BLaER1 treated with 17β-estradiol and CSF1 and Interleukin-3, amounts not matched to agents 10 nM and 100 nM (cell line): ENCODE measurements at regions not wholly inside any gene's neighbourhood (a gene's known extent, or its start where the extent isn't known, plus 50 kb on each side); places are given as distances from the start of the nearest gene placed in this dataset.

ENCODE experiments used
- H3K27ac ChIP-seq, 11 experiments: shearing (Covaris generic); formaldehyde crosslinking; 2 replicates each; pipeline ENCODE4 v1.8.1; 2022
- H3K27me3 ChIP-seq, 11 experiments: shearing (Covaris generic); formaldehyde crosslinking; 2 replicates each; pipeline ENCODE4 v1.8.1; 2022
- H3K36me3 ChIP-seq, 11 experiments: shearing (Covaris generic); formaldehyde crosslinking; 2 replicates each; pipeline ENCODE4 v1.8.1; 2022
- H3K4me1 ChIP-seq, 10 experiments: shearing (Covaris generic); formaldehyde crosslinking; 2 replicates each; pipeline ENCODE4 v1.8.1; 2022
- H3K4me2 ChIP-seq, 11 experiments: shearing (Covaris generic); formaldehyde crosslinking; 2 replicates each; pipeline ENCODE4 v1.8.1; 2022
- H3K4me3 ChIP-seq, 10 experiments: shearing (Covaris generic); formaldehyde crosslinking; 2 replicates each; pipeline ENCODE4 v1.8.1; 2022
- H3K9ac ChIP-seq, 11 experiments: shearing (Covaris generic); formaldehyde crosslinking; 2 replicates each; pipeline ENCODE4 v1.8.1; 2022
- H3K9me3 ChIP-seq, 11 experiments: shearing (Covaris generic); formaldehyde crosslinking; replicated peaks in 1 of 11; 2 replicates each; pipeline ENCODE4 v1.8.1; 2022
- H4K20me1 ChIP-seq, 11 experiments: shearing (Covaris generic); formaldehyde crosslinking; 2 replicates each; pipeline ENCODE4 v1.8.1; 2022
- Cebpa-rat ChIP-seq, 11 experiments: shearing (Covaris generic); IDR thresholded peaks; 2 replicates each; pipeline ENCODE4 v1.8.1; 2022

GRCh38 chr4:137774501-137774900 is 242.2 kb upstream of the PCDH18 start:
- Histone ChIP-seq H3K4me2 (no peak overlapping the region), H3K36me3 (no peaks in the 10 kb centered on the region), H4K20me1 (no peaks in the 10 kb centered on the region), H3K4me1 (peaks cover 0 to 26% (median 0%) of the 10 kb centered on the region in 10 experiments; a peak in 7 of 20 replicates), H3K27me3 (no peaks in the 10 kb centered on the region), H3K4me3 (no peak overlapping the region), H3K9ac (no peak overlapping the region), H3K27ac (no peak overlapping the region), H3K9me3 (peaks cover 0 to 8% (median 0%) of the 10 kb centered on the region in 11 experiments; a peak in 6 of 22 replicates)
- no peak for TF ChIP-seq Cebpa-rat (IDR thresholded peaks at IDR 0.05)

GRCh38 chr4:137768881-137769280 is 236.6 kb upstream of the PCDH18 start:
- Histone ChIP-seq H3K36me3 (no peaks in the 10 kb centered on the region), H3K4me3 (no peak overlapping the region), H3K9me3 (peaks cover 0 to 23% (median 0%) of the 10 kb centered on the region in 11 experiments; a peak in 6 of 22 replicates)

GRCh38 chr4:137768196-137768595 is 235.9 kb upstream of the PCDH18 start:
- no peak overlapping the region for H3K4me3 ChIP-seq
- H3K9me3 ChIP-seq, result peaks cover 0 to 24% (median 0%) of the 10 kb centered on the region in 11 experiments; a peak in 6 of 22 replicates
- peak overlapping the region in 6 of 11 experiments; percentile 31 to 66 (median 52); a peak in 11 of 22 replicates for H3K4me2 ChIP-seq
- peaks cover 0 to 61% (median 13%) of the 10 kb centered on the region in 10 experiments; a peak in 8 of 20 replicates for H3K4me1 ChIP-seq
- TF ChIP-seq Cebpa-rat (IDR thresholded peaks at IDR 0.05), result no peak
- peak overlapping the region in 4 of 11 experiments; percentile 21 to 78 (median 71); a peak in 6 of 22 replicates for H3K9ac ChIP-seq
- peak overlapping the region in 7 of 11 experiments; percentile 4 to 97 (median 78); a peak in 11 of 22 replicates for H3K27ac ChIP-seq
- H3K27me3 ChIP-seq, result no peaks in the 10 kb centered on the region
- no peaks in the 10 kb centered on the region for H4K20me1 ChIP-seq
- H3K36me3 ChIP-seq, result no peaks in the 10 kb centered on the region

More at GRCh38 chr4:137768881-137769280, 236.6 kb upstream of the PCDH18 start:
- no peaks in the 10 kb centered on the region for H4K20me1 ChIP-seq
- H3K4me1 ChIP-seq, result peaks cover 0 to 61% (median 13%) of the 10 kb centered on the region in 10 experiments; a peak in 8 of 20 replicates
- peak overlapping the region in 4 of 11 experiments; percentile 47 to 78 (median 71); a peak in 6 of 22 replicates for H3K9ac ChIP-seq
- H3K27ac ChIP-seq, result peak overlapping the region in 7 of 11 experiments; percentile 4 to 97 (median 78); a peak in 13 of 22 replicates
- peak overlapping the region in 6 of 11 experiments; percentile 31 to 66 (median 52); a peak in 11 of 22 replicates for H3K4me2 ChIP-seq
- TF ChIP-seq Cebpa-rat (IDR thresholded peaks at IDR 0.05), result peak in 2 of 11 experiments; percentile 61 to 62; a peak in 3 of 22 replicates
- H3K27me3 ChIP-seq, result no peaks in the 10 kb centered on the region

GRCh38 chr4:137762591-137762990 is 230.3 kb upstream of the PCDH18 start:
- peaks cover 0 to 18% (median 0%) of the 10 kb centered on the region in 10 experiments; a peak in 7 of 20 replicates for H3K4me1 ChIP-seq
- H4K20me1 ChIP-seq, result no peaks in the 10 kb centered on the region
- H3K9ac ChIP-seq, result no peak overlapping the region
- no peaks in the 10 kb centered on the region for H3K27me3 ChIP-seq
- no peak for TF ChIP-seq Cebpa-rat (IDR thresholded peaks at IDR 0.05)
- no peaks in the 10 kb centered on the region for H3K36me3 ChIP-seq
- no peak overlapping the region for H3K4me2 ChIP-seq
- peaks cover 0 to 15% (median 0%) of the 10 kb centered on the region in 11 experiments; a peak in 2 of 22 replicates for H3K9me3 ChIP-seq
- no peak overlapping the region for H3K27ac ChIP-seq
- H3K4me3 ChIP-seq, result no peak overlapping the region

GRCh38 chr4:137754652-137755471 is 222.6 kb upstream of the PCDH18 start:
- Histone ChIP-seq H3K27ac (no peak overlapping the region), H3K9me3 (0 out of 22 replicates have a peak, but pooled peaks cover 0 to 6% (median 0%) of the 10 kb centered on the region in 11 experiments), H3K36me3 (no peaks in the 10 kb centered on the region), H3K27me3 (no peaks in the 10 kb centered on the region), H4K20me1 (no peaks in the 10 kb centered on the region), H3K4me2 (peak overlapping the region in 2 of 11 experiments; percentile 37 to 41; a peak in 2 of 22 replicates), H3K4me1 (peaks cover 0 to 11% (median 0%) of the 10 kb centered on the region in 10 experiments; a peak in 4 of 20 replicates), H3K4me3 (no peak overlapping the region), H3K9ac (no peak overlapping the region)
- no peak for TF ChIP-seq Cebpa-rat (IDR thresholded peaks at IDR 0.05)

- no peaks in the 10 kb centered on the region for H4K20me1 ChIP-seq
- no peak overlapping the region for H3K4me3 ChIP-seq
- no peak overlapping the region for H3K9ac ChIP-seq
- H3K9me3 ChIP-seq, result 0 out of 22 replicates have a peak, but pooled peaks cover 0 to 6% (median 0%) of the 10 kb centered on the region in 11 experiments
- no peak overlapping the region for H3K27ac ChIP-seq
- no peaks in the 10 kb centered on the region for H3K36me3 ChIP-seq
- H3K4me2 ChIP-seq, result no peak overlapping the region
- H3K27me3 ChIP-seq, result no peaks in the 10 kb centered on the region
- H3K4me1 ChIP-seq, result no peaks in the 10 kb centered on the region
- no peak for TF ChIP-seq Cebpa-rat (IDR thresholded peaks at IDR 0.05)
These were observed 217.2 kb upstream of the PCDH18 start for GRCh38 chr4:137749466-137749865.

- no peak for TF ChIP-seq Cebpa-rat (IDR thresholded peaks at IDR 0.05)
- 0 out of 22 replicates have a peak, but pooled peaks cover 0 to 6% (median 0%) of the 10 kb centered on the region in 11 experiments for H3K9me3 ChIP-seq
- H3K4me2 ChIP-seq, result no peak overlapping the region
- no peaks in the 10 kb centered on the region for H3K4me1 ChIP-seq
- no peak overlapping the region for H3K9ac ChIP-seq
- no peaks in the 10 kb centered on the region for H3K27me3 ChIP-seq
- H3K36me3 ChIP-seq, result no peaks in the 10 kb centered on the region
- no peak overlapping the region for H3K27ac ChIP-seq
- H3K4me3 ChIP-seq, result no peak overlapping the region
- no peaks in the 10 kb centered on the region for H4K20me1 ChIP-seq
These were observed 216.3 kb upstream of the PCDH18 start for GRCh38 chr4:137748616-137749015.

- Histone ChIP-seq H3K27me3 (no peaks in the 10 kb centered on the region), H3K4me3 (no peak overlapping the region), H4K20me1 (no peaks in the 10 kb centered on the region), H3K4me2 (no peak overlapping the region), H3K9ac (no peak overlapping the region), H3K9me3 (peaks cover 0 to 2% (median 0%) of the 10 kb centered on the region in 11 experiments; a peak in 1 of 22 replicates), H3K4me1 (no peaks in the 10 kb centered on the region), H3K27ac (no peak overlapping the region), H3K36me3 (no peaks in the 10 kb centered on the region)
- TF ChIP-seq Cebpa-rat (IDR thresholded peaks at IDR 0.05), result no peak
These were observed 207.8 kb upstream of the PCDH18 start for GRCh38 chr4:137740141-137740540.

- no peaks in the 10 kb centered on the region for H3K4me1 ChIP-seq
- no peaks in the 10 kb centered on the region for H4K20me1 ChIP-seq
- no peak for TF ChIP-seq Cebpa-rat (IDR thresholded peaks at IDR 0.05)
- H3K4me2 ChIP-seq, result no peak overlapping the region
- H3K36me3 ChIP-seq, result no peaks in the 10 kb centered on the region
- H3K27me3 ChIP-seq, result no peaks in the 10 kb centered on the region
- H3K27ac ChIP-seq, result no peak overlapping the region
- H3K9ac ChIP-seq, result no peak overlapping the region
- peaks cover 0 to 9% (median 0%) of the 10 kb centered on the region in 11 experiments; a peak in 4 of 22 replicates for H3K9me3 ChIP-seq
- no peak overlapping the region for H3K4me3 ChIP-seq
These were observed 207.1 kb upstream of the PCDH18 start for GRCh38 chr4:137739391-137739790.
